ENCODE measurements at regions not wholly inside any gene's neighbourhood (a gene's known extent, or its start where the extent isn't known, plus 50 kb on each side); places are given as distances from the start of the nearest gene placed in this dataset.

- H3K4me3 ChIP-seq (ENCODE audit: low read depth, low read length) = no peak overlapping the region
These were observed 1244.8 kb upstream of the SORCS1 start for GRCh38 chr10:108409306-108409705.

DNA sequence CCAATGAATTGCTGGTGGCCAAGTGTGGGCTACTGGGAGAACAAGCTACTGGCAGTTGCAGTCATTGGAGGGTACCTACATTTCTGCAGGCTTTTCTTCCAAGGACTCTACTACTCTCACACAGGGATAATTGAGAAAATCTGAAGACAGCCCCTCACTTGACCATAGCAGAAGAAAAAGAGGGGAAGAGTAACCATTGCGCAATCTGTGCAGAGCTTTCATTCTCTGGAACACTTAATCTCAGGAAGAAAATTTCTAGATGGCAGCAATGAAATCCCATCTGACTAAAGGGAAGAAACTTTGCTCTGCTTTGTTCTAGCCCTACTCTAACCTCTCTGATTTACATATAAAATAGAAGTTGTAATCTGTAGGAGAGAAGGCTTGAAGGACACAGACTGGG lies 1239.6 kb upstream of the SORCS1 start:
- H3K4me3 ChIP-seq (ENCODE audit: low read depth, low read length) = no peak overlapping the region

- H3K4me3 ChIP-seq (ENCODE audit: low read depth, low read length) = no peak overlapping the region
These were observed 1235.0 kb upstream of the SORCS1 start for GRCh38 chr10:108399465-108399864.

DNA sequence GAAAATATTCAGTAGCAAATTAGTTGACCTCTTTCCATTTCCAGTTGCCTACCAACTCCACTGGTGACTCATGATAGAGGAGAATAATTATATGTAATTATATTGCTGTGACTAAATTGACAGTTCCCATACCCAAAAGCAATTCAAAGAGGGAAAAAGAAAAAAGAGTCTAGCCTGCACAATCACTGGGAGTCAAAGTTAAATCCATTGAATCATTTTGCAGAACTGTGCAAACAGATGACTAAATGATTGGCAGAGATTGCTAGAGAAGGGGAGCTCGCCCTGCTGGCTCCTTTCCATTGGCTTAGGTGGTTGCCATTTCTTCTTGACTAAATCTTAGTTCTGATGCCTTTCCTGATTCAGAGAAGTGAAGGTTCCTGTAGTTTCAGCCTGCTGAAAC lies 1228.6 kb upstream of the SORCS1 start:
- H3K4me3 ChIP-seq (ENCODE audit: low read depth, low read length) = no peak overlapping the region

DNA sequence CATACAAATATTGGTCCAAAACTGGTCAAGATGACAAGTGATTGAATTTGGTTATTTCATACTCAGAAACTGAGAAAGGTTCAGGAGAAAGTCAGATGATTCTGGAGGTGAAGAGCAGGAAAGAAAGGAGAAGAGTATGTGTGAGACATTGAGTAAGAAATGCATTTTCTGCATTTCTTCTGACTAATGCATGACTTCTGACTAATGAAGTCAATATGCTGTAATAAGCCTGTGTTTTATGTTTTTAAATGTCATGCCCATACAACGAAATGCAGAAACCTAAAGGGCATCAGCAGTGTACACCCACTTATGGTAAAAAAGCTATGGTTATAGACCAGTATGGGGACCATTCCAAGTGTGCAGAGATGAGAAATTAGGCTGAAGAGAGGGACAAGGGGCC lies 1227.8 kb upstream of the SORCS1 start:
- H3K4me3 ChIP-seq (ENCODE audit: low read depth, low read length) = no peak overlapping the region

- H3K4me3 ChIP-seq (ENCODE audit: low read depth, low read length) = no peak overlapping the region
These were observed 1224.2 kb upstream of the SORCS1 start for GRCh38 chr10:108388706-108389105.

DNA sequence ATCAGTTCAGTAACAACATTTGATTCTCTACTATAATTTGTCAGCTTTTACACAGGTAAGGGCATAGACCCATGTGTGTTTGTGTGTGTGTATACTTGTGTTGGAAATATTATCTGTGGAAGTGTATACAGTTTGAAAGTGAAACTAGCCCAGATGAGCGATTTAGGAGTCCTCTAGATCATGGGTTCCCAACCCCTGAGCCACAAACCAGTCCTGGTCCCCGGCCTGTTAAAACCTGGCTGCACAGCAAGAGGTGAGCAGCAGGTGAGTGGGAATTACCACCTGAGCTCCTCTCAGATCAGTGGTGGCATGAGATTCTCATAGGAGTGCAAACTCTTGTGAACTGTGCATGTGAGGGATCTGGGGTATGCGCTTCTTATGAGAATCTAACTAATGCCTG lies 1221.5 kb upstream of the SORCS1 start:
- H3K4me3 ChIP-seq (ENCODE audit: low read depth, low read length) = no peak overlapping the region

GRCh38 chr10:108384378-108384777 lies 1219.9 kb upstream of the SORCS1 start:
- H3K4me3 ChIP-seq (ENCODE audit: low read depth, low read length) = no peak overlapping the region

DNA sequence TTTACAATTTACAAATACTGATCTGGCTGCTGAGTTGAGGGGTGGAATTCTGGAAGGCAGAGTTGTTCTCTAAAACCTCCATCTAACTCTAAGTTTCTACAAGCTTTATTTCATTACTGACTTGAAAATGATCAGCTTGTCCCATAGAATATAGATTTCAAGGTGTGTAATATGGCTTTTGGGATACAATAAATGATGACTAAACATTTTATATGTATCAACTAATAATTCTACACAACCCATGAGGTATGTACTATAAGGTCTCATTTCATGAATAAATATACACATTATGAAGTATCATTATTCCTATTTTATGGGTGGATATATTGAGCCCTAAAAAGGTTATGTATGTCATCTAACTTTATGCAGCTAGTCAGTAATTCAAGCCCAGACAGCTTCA lies 1214.3 kb upstream of the SORCS1 start:
- H3K4me3 ChIP-seq (ENCODE audit: low read depth, low read length) = no peak overlapping the region

DNA sequence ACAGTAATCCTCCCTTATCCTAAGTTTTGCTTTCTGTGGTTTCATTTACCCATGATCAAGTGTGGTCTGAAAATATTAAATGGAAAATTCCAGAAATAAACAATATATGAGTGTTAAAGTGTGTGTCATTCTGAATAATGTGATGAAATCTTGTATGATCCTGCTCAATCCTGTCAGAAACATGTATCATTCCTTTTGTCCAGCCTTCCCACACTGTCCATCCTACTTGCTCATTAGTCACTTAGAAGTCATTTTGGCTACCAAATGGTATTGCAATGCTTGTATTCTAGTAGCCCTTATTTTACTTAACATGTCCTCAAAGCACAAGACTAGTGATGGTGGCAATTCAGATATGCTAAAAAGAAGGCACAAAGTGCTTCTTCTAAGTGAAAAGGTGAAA lies 1211.2 kb upstream of the SORCS1 start:
- H3K4me3 ChIP-seq (ENCODE audit: low read depth, low read length) = no peak overlapping the region

DNA sequence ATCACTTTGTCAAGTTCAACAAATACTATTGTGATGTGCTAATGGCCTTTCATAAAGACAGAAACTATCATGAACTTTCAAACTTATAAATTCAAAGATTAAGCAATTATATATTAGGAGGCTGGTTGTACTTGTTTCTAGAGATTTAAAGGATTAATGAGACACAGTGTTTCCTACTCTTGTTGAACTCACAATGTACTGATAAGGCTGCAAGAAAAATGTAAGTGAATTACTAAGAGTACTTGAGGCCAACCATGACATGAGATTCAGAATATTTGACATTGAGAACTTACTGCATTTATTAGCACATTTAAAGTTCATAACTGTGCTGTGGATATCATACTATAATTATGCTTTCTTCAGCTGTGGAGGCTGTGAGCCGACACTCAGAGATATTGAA lies 1210.5 kb upstream of the SORCS1 start:
- H3K4me3 ChIP-seq (ENCODE audit: low read depth, low read length) = no peak overlapping the region

- no peak overlapping the region for H3K4me3 ChIP-seq (ENCODE audit: low read depth, low read length)
These were observed 1201.0 kb upstream of the SORCS1 start for GRCh38 chr10:108365541-108365940.

DNA sequence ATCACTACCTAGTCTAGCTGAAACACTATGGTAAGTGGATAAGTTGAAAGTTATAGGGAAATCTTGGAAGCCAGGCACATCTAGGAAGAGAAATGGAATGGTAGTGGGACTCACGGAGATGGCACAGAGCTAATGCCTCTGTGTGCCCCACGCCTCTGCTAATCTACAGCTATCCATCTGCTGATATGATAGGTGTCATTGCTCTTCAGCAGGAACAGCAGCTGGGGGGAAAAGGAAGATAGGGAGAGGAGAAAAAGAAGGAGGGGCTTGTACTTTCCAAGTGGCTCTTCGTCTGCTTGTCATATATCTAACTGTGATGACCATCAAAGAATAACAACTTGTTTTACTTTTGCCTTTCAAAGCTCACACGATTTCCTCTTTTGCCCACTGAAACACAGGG lies 1199.1 kb upstream of the SORCS1 start:
- H3K4me3 ChIP-seq (ENCODE audit: low read depth, low read length) = no peak overlapping the region

GRCh38 chr10:108362961-108363360 lies 1198.5 kb upstream of the SORCS1 start:
- no peak overlapping the region for H3K4me3 ChIP-seq (ENCODE audit: low read depth, low read length)

DNA sequence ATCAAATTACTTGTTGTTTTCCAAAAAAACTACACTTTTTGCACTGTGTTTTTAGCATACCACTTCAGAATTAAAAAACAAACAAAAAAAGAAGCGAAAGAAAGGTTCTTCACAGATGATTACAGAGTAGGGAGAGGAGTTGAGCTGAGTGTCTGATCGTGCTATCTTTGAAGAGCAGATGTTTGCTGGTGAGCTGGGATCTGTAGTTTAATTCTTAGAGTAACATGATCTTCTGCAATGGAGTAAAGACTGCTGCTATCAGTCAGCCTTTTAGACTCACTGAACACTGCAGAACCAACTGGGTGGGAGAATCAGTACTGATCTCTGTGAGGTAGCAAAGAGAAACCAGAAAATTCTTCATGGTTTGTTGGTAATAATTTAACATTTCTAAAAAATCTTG lies 1197.8 kb upstream of the SORCS1 start:
- H3K4me3 ChIP-seq (ENCODE audit: low read depth, low read length) = no peak overlapping the region

- no peak overlapping the region for H3K4me3 ChIP-seq (ENCODE audit: low read depth, low read length)
These were observed 1195.7 kb upstream of the SORCS1 start for GRCh38 chr10:108360187-108360586.

- H3K4me3 ChIP-seq (ENCODE audit: low read depth, low read length) = no peak overlapping the region
These were observed 1194.4 kb upstream of the SORCS1 start for GRCh38 chr10:108358912-108359311.

- no peak overlapping the region for H3K4me3 ChIP-seq (ENCODE audit: low read depth, low read length)
These were observed 1188.3 kb upstream of the SORCS1 start for GRCh38 chr10:108352771-108353170.

GRCh38 chr10:108348215-108348614 lies 1183.7 kb upstream of the SORCS1 start:
- H3K4me3 ChIP-seq (ENCODE audit: low read depth, low read length) = no peak overlapping the region

- no peak overlapping the region for H3K4me3 ChIP-seq (ENCODE audit: low read depth, low read length)
These were observed 1181.6 kb upstream of the SORCS1 start for GRCh38 chr10:108346066-108346465.

DNA sequence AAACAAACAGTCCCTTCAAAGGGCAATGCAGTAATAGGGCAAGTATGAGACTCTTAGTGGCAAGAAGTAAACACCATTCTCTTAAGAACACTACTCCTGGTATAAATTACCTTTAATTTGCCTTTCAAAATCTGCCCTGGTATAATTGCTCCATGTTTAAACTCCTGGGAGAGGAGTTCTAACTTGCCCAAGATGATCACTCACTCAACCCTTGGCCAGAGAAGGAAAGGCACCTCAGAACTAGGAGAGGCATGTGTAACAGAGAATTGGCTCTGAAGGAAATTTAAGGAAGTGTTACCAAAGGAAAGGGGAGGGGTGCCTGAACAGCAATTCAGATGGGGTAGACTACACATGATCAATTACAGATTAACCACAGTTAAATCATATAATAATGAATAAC lies 1173.6 kb upstream of the SORCS1 start:
- H3K4me3 ChIP-seq (ENCODE audit: low read depth, low read length) = no peak overlapping the region

GRCh38 chr10:108336836-108337235 lies 1172.3 kb upstream of the SORCS1 start:
- H3K4me3 ChIP-seq (ENCODE audit: low read depth, low read length) = no peak overlapping the region

GRCh38 chr10:108327706-108328105 lies 1163.2 kb upstream of the SORCS1 start:
- no peak overlapping the region for H3K4me3 ChIP-seq (ENCODE audit: low read depth, low read length)

- no peak overlapping the region for H3K4me3 ChIP-seq (ENCODE audit: low read depth, low read length)
These were observed 1158.8 kb upstream of the SORCS1 start for GRCh38 chr10:108323274-108323798.

All from iPS-11a (cell line).